ENCODE measurements at regions not wholly inside any gene's neighbourhood (a gene's known extent, or its start where the extent isn't known, plus 50 kb on each side); places are given as distances from the start of the nearest gene placed in this dataset.
"Not testable (repeated sequence)": the region's sequence is repeated elsewhere in the genome, so short reads cannot be mapped to it uniquely, and the experiment has no call there.

DNA sequence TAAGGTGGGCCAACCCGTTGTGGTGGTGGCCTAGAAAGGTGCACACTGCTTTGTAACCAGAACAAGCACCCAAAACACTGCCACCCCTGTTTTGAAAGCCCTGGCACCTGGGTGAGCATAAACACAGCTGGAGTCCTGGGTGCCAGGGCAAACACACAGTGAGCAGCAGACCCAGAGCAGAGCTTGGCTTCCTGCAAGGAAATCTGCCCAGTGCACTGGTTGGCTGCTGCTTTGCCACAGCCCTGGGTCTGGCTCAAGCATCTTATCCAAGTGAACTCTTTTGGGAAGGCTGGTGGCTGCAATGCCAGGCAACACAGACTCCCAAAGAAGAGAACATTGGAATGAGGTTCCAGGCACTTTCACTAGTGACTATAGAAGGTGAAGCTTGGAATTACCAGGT, 145.5 kb upstream of the PDE1C start:
- Histone ChIP-seq H3K36me3 (no peaks in the 10 kb centered on the region), H3K4me3 (no peak overlapping the region), H3K4me1 (no peaks in the 10 kb centered on the region), H3K27me3 (no peaks in the 10 kb centered on the region), H3K9me3 (no peaks in the 10 kb centered on the region), H3K27ac (no peak overlapping the region)
- intact Hi-C loops (cut with DNase I), result no loop called here
- peak; percentile 46 to 54 for DNase-seq (ENCODE audit: extremely low spot score in 2 of 2)
- TF ChIP-seq POLR2AphosphoS5 (IDR thresholded peaks at IDR 0.05; ENCODE audit: insufficient read depth in 1 of 2, low read depth in 1 of 2) (no peak), POLR2A (IDR thresholded peaks at IDR 0.05) (no peak)
- TF ChIP-seq, protein P1, sequence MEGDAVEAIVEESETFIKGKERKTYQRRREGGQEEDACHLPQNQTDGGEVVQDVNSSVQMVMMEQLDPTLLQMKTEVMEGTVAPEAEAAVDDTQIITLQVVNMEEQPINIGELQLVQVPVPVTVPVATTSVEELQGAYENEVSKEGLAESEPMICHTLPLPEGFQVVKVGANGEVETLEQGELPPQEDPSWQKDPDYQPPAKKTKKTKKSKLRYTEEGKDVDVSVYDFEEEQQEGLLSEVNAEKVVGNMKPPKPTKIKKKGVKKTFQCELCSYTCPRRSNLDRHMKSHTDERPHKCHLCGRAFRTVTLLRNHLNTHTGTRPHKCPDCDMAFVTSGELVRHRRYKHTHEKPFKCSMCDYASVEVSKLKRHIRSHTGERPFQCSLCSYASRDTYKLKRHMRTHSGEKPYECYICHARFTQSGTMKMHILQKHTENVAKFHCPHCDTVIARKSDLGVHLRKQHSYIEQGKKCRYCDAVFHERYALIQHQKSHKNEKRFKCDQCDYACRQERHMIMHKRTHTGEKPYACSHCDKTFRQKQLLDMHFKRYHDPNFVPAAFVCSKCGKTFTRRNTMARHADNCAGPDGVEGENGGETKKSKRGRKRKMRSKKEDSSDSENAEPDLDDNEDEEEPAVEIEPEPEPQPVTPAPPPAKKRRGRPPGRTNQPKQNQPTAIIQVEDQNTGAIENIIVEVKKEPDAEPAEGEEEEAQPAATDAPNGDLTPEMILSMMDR (IDR thresholded peaks at IDR 0.05), result no peak

- H3K9me3 ChIP-seq, result no peaks in the 10 kb centered on the region
- H3K27ac ChIP-seq, result no peak overlapping the region
- peak; percentile 25 to 54 for DNase-seq (ENCODE audit: extremely low spot score in 2 of 2)
- intact Hi-C loops (cut with DNase I), result no loop called here
- no peaks in the 10 kb centered on the region for H3K27me3 ChIP-seq
- TF ChIP-seq POLR2AphosphoS5 (IDR thresholded peaks at IDR 0.05; ENCODE audit: insufficient read depth in 1 of 2, low read depth in 1 of 2) (no peak), POLR2A (IDR thresholded peaks at IDR 0.05) (no peak)
- TF ChIP-seq, protein P1 (IDR thresholded peaks at IDR 0.05), result no peak
- H3K4me1 ChIP-seq, result no peaks in the 10 kb centered on the region
- no peaks in the 10 kb centered on the region for H3K36me3 ChIP-seq
- no peak overlapping the region for H3K4me3 ChIP-seq
Measured at GRCh38 chr7:32214913-32215312, 144.7 kb upstream of the PDE1C start.

- H3K36me3 ChIP-seq, result no peaks in the 10 kb centered on the region
- H3K9me3 ChIP-seq, result no peaks in the 10 kb centered on the region
- no peaks in the 10 kb centered on the region for H3K27me3 ChIP-seq
- intact Hi-C loops (cut with DNase I), result no loop called here
- no peaks in the 10 kb centered on the region for H3K4me1 ChIP-seq
- no peak overlapping the region for H3K4me3 ChIP-seq
- no peak overlapping the region for H3K27ac ChIP-seq
- DNase-seq (ENCODE audit: extremely low spot score in 2 of 2), result peak; percentile 56 to 70
- TF ChIP-seq POLR2AphosphoS5 (IDR thresholded peaks at IDR 0.05; ENCODE audit: insufficient read depth in 1 of 2, low read depth in 1 of 2), result no peak
- TF ChIP-seq, protein P1 (IDR thresholded peaks at IDR 0.05), result no peak
- no peak for TF ChIP-seq POLR2A (IDR thresholded peaks at IDR 0.05)
Measured at GRCh38 chr7:32212321-32212720, 142.1 kb upstream of the PDE1C start.

GRCh38 chr7:32206987-32207386, 136.8 kb upstream of the PDE1C start:
- no peak overlapping the region for H3K4me3 ChIP-seq
- intact Hi-C loops (cut with DNase I), result loop anchor here (10.0 kb wide), 1 partner anchor 138 kb away; no protein-coding TSS in a partner anchor
- no peaks in the 10 kb centered on the region for H3K36me3 ChIP-seq
- DNase-seq (ENCODE audit: extremely low spot score in 2 of 2), result peak; percentile 58 to 60
- no peak overlapping the region for H3K27ac ChIP-seq
- no peaks in the 10 kb centered on the region for H3K9me3 ChIP-seq
- no peaks in the 10 kb centered on the region for H3K4me1 ChIP-seq
- H3K27me3 ChIP-seq, result no peaks in the 10 kb centered on the region
- TF ChIP-seq POLR2A (IDR thresholded peaks at IDR 0.05) (no peak), POLR2AphosphoS5 (IDR thresholded peaks at IDR 0.05; ENCODE audit: insufficient read depth in 1 of 2, low read depth in 1 of 2) (no peak)
- TF ChIP-seq, protein P1 (IDR thresholded peaks at IDR 0.05), result no peak

DNA sequence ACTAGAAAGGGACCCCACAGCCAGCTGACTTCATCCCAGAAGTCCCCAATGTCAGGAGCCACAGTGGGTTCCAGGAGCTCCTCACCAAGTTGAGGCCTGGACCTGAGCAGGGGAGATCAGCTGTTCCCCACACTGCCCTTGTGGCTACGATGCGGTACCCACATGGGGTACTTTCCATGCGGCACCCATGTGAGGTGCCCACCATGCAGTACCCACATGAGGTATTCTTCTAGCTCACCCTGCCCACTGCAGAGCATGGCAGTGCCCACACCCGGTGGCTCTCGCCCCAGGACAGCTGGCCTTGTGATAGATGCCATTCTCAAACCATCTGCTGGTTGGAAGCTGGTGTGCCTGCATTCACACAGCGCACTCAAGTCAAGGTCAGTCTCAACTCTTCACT, 136.3 kb upstream of the PDE1C start:
- Histone ChIP-seq H3K27ac (no peak overlapping the region), H3K9me3 (no peaks in the 10 kb centered on the region), H3K27me3 (no peaks in the 10 kb centered on the region), H3K4me3 (no peak overlapping the region), H3K36me3 (no peaks in the 10 kb centered on the region), H3K4me1 (no peaks in the 10 kb centered on the region)
- intact Hi-C loops (cut with DNase I), result loop anchor here (10.0 kb wide), 1 partner anchor 138 kb away; no protein-coding TSS in a partner anchor
- peak in 1 of 2 donors; percentile 71 for DNase-seq (ENCODE audit: extremely low spot score in 2 of 2)
- TF ChIP-seq POLR2A (IDR thresholded peaks at IDR 0.05), result no peak
- TF ChIP-seq POLR2AphosphoS5 (IDR thresholded peaks at IDR 0.05; ENCODE audit: insufficient read depth in 1 of 2, low read depth in 1 of 2), result no peak
- TF ChIP-seq, protein P1 (IDR thresholded peaks at IDR 0.05), result no peak

- not testable (repeated sequence) for H3K36me3 ChIP-seq; H3K27me3 ChIP-seq; H3K4me1 ChIP-seq; H3K9me3 ChIP-seq; DNase-seq (ENCODE audit: extremely low spot score in 2 of 2); H3K4me3 ChIP-seq; H3K27ac ChIP-seq
- intact Hi-C loops (cut with DNase I), result loop anchor here (2.0 to 10.0 kb wide), 2 partner anchors 139 to 463 kb away; no protein-coding TSS in a partner anchor
Measured at GRCh38 chr7:32205298-32205824, 135.2 kb upstream of the PDE1C start.

All from vagina (tissue), 2 donors.